Neural cell (in vitro differentiated cells): ENCODE measurements at regions not wholly inside any gene's neighbourhood (a gene's known extent, or its start where the extent isn't known, plus 50 kb on each side); places are given as distances from the start of the nearest gene placed in this dataset.

Source experiments
- CTCF ChIP-seq: fragments of 450-650 bp; IDR thresholded peaks from 2 replicates; pipeline ENCODE4 v1.5.1; 2014; ENCODE audit warnings: antibody characterized with exemption, mild to moderate bottlenecking, moderate library complexity; ENCODE audit not compliant: poor library complexity, severe bottlenecking
- EZH2 ChIP-seq: fragments of 200-600, 300-800 bp; shearing (Covaris generic), sonication (generic); IDR thresholded peaks from 2 replicates; pipeline ENCODE4 v1.6.1; 2014; ENCODE audit warnings: antibody characterized with exemption, low read length, borderline replicate concordance, mild to moderate bottlenecking; ENCODE audit not compliant: insufficient read depth, poor library complexity, severe bottlenecking
- POLR2AphosphoS5 ChIP-seq: IDR thresholded peaks from 2 replicates; pipeline ENCODE4 v1.6.1; 2012

- no peak for TF ChIP-seq POLR2AphosphoS5
- TF ChIP-seq EZH2 = no peak
- no peak for TF ChIP-seq CTCF
Observed at GRCh38 chr4:149057594-149057993, 615.4 kb upstream of the NR3C2 start.
